Kidney epithelial cell (primary cell): ENCODE measurements at regions not wholly inside any gene's neighbourhood (a gene's known extent, or its start where the extent isn't known, plus 50 kb on each side); places are given as distances from the start of the nearest gene placed in this dataset.

Experiments
- DNase-seq: peaks from one replicate; pipeline ENCODE4 v3.0.0-alpha.2; 2010; ENCODE audit warnings: low read depth
- H3K27me3 ChIP-seq: 2 replicates; pipeline ENCODE4 v1.6.0; 2011; ENCODE audit warnings: low read length; ENCODE audit not compliant: control insufficient read depth, insufficient read depth
- H3K36me3 ChIP-seq: 2 replicates; pipeline ENCODE4 v1.5.1; 2011; ENCODE audit warnings: low read length; ENCODE audit not compliant: control insufficient read depth, insufficient read depth
- H3K4me3 ChIP-seq: 2 replicates; pipeline ENCODE4 v1.5.1; 2011; ENCODE audit warnings: low read depth, mild to moderate bottlenecking, control low read depth, low read length
- CTCF ChIP-seq: IDR thresholded peaks from 2 replicates; pipeline ENCODE4 v1.5.1; 2011; ENCODE audit warnings: mild to moderate bottlenecking, moderate library complexity, low read length, control low read depth, inconsistent platforms; ENCODE audit not compliant: insufficient read depth, poor library complexity, severe bottlenecking

- Histone ChIP-seq H3K36me3 (no peaks in the 10 kb centered on the region), H3K27me3 (no peaks in the 10 kb centered on the region), H3K4me3 (no peak overlapping the region)
- TF ChIP-seq CTCF, result no peak
- no peak for DNase-seq
These were observed 122.9 kb downstream of the HINT1 start for GRCh38 chr5:131042021-131042789.

- TF ChIP-seq CTCF, result no peak
- no peak for DNase-seq
- no peaks in the 10 kb centered on the region for H3K36me3 ChIP-seq
- H3K4me3 ChIP-seq, result no peak overlapping the region
- H3K27me3 ChIP-seq, result no peaks in the 10 kb centered on the region
These were observed 141.6 kb downstream of the HINT1 start for GRCh38 chr5:131023498-131023865.

- no peaks in the 10 kb centered on the region for H3K27me3 ChIP-seq
- no peak overlapping the region for H3K4me3 ChIP-seq
- no peak for DNase-seq
- no peaks in the 10 kb centered on the region for H3K36me3 ChIP-seq
- no peak for TF ChIP-seq CTCF
These were observed 142.1 kb downstream of the HINT1 start for GRCh38 chr5:131022811-131023497.

GRCh38 chr5:131021646-131022045 is 143.4 kb downstream of the HINT1 start:
- Histone ChIP-seq H3K4me3 (no peak overlapping the region), H3K36me3 (no peaks in the 10 kb centered on the region), H3K27me3 (no peaks in the 10 kb centered on the region)
- DNase-seq, result no peak
- no peak for TF ChIP-seq CTCF

GRCh38 chr5:131019601-131020315 is 145.3 kb downstream of the HINT1 start:
- no peak for DNase-seq
- Histone ChIP-seq H3K36me3 (no peaks in the 10 kb centered on the region), H3K4me3 (no peak overlapping the region), H3K27me3 (no peaks in the 10 kb centered on the region)
- TF ChIP-seq CTCF, result no peak
